Neural cell (in vitro differentiated cells): ENCODE measurements at regions not wholly inside any gene's neighbourhood (a gene's known extent, or its start where the extent isn't known, plus 50 kb on each side); places are given as distances from the start of the nearest gene placed in this dataset.

ENCODE experiments used
- H2AFZ ChIP-seq: fragments of 200-600, 300-800 bp; sonication (generic), shearing (Covaris generic); 2 replicates; pipeline ENCODE4 v1.6.0; 2014; ENCODE audit warnings: low read depth, mild to moderate bottlenecking, antibody characterized with exemption, low read length, moderate library complexity
- H3F3A ChIP-seq: fragments of 200-600 bp; shearing (Covaris generic); 2 replicates; pipeline ENCODE4 v1.6.1; 2016; ENCODE audit warnings: mild to moderate bottlenecking, moderate library complexity, mixed read lengths, antibody characterized with exemption, low read length; ENCODE audit not compliant: insufficient read depth, poor library complexity, severe bottlenecking
- H3K27ac ChIP-seq: fragments of 200-600, 300-800 bp; sonication (generic), shearing (Covaris generic); 2 replicates; pipeline ENCODE4 v1.5.1; 2014; ENCODE audit warnings: mild to moderate bottlenecking, low read length, moderate library complexity
- H3K27me3 ChIP-seq: fragments of 300-800, 200-600 bp; sonication (generic), shearing (Covaris generic); 2 replicates; pipeline ENCODE4 v1.6.0; 2014; ENCODE audit warnings: mild to moderate bottlenecking, low read depth, low read length, moderate library complexity; ENCODE audit not compliant: insufficient read depth
- H3K36me3 ChIP-seq: fragments of 300-800, 200-600 bp; sonication (generic), shearing (Covaris generic); 2 replicates; pipeline ENCODE4 v1.5.1; 2014; ENCODE audit warnings: mild to moderate bottlenecking, antibody characterized with exemption, low read length, moderate library complexity; ENCODE audit not compliant: insufficient read depth
- H3K4me2 ChIP-seq: fragments of 300-800, 200-600 bp; sonication (generic), shearing (Covaris generic); 2 replicates; pipeline ENCODE4 v1.6.0; 2014; ENCODE audit warnings: mild to moderate bottlenecking, low read length
- H3K4me3 ChIP-seq: fragments of 300-800, 200-600 bp; sonication (generic), shearing (Covaris generic); 2 replicates; pipeline ENCODE4 v1.5.1; 2014; ENCODE audit warnings: mild to moderate bottlenecking, low read length, moderate library complexity
- H3K79me2 ChIP-seq: fragments of 200-600 bp; shearing (Covaris generic); replicated peaks from 2 replicates; pipeline ENCODE4 v1.6.0; 2014; ENCODE audit warnings: mild to moderate bottlenecking, low read length, moderate library complexity; ENCODE audit not compliant: insufficient read depth
- H3K9ac ChIP-seq: fragments of 300-800, 200-600 bp; sonication (generic), shearing (Covaris generic); 2 replicates; pipeline ENCODE4 v1.6.1; 2016; ENCODE audit warnings: mild to moderate bottlenecking, low read length, mixed read lengths
- H3K9me2 ChIP-seq: fragments of 200-600 bp; shearing (Covaris generic); 2 replicates; pipeline ENCODE4 v1.6.1; 2016; ENCODE audit warnings: mild to moderate bottlenecking, low read length, mixed read lengths; ENCODE audit not compliant: insufficient read depth
- H3K9me3 ChIP-seq: fragments of 200-600, 300-800 bp; sonication (generic), shearing (Covaris generic); 2 replicates; pipeline ENCODE4 v1.6.1; 2016; ENCODE audit warnings: mild to moderate bottlenecking, mixed run types, low read length, moderate library complexity, mixed read lengths
- H4K20me1 ChIP-seq: fragments of 200-600 bp; shearing (Covaris generic); 2 replicates; pipeline ENCODE4 v1.6.1; 2016; ENCODE audit warnings: mild to moderate bottlenecking, mixed run types; ENCODE audit not compliant: insufficient read depth
- EP300 ChIP-seq: fragments of 450-650 bp; conservative IDR thresholded peaks from 2 replicates; pipeline ENCODE4 v1.6.1; 2014; ENCODE audit warnings: antibody characterized with exemption, mild to moderate bottlenecking, moderate library complexity; ENCODE audit not compliant: poor library complexity, severe bottlenecking
- EZH2 ChIP-seq: fragments of 200-600, 300-800 bp; shearing (Covaris generic), sonication (generic); IDR thresholded peaks from 2 replicates; pipeline ENCODE4 v1.6.1; 2014; ENCODE audit warnings: antibody characterized with exemption, low read length, borderline replicate concordance, mild to moderate bottlenecking; ENCODE audit not compliant: insufficient read depth, poor library complexity, severe bottlenecking
- MXI1 ChIP-seq: fragments of 450-650 bp; conservative IDR thresholded peaks from 2 replicates; pipeline ENCODE4 v1.6.1; 2014; ENCODE audit warnings: antibody characterized with exemption, mild to moderate bottlenecking; ENCODE audit not compliant: poor library complexity, severe bottlenecking
- POLR2AphosphoS5 ChIP-seq: IDR thresholded peaks from 2 replicates; pipeline ENCODE4 v1.6.1; 2012
- RAD21 ChIP-seq: fragments of 450-650 bp; conservative IDR thresholded peaks from 2 replicates; pipeline ENCODE4 v1.6.1; 2014; ENCODE audit warnings: antibody characterized with exemption, mild to moderate bottlenecking, moderate library complexity
- SMC3 ChIP-seq: fragments of 450-650 bp; conservative IDR thresholded peaks from 2 replicates; pipeline ENCODE4 v1.6.1; 2014; ENCODE audit warnings: antibody characterized with exemption, mild to moderate bottlenecking, moderate library complexity; ENCODE audit not compliant: poor library complexity
- TAF1 ChIP-seq: IDR thresholded peaks from 2 replicates; pipeline ENCODE4 v1.6.1; 2012; ENCODE audit warnings: low read depth
- TF ChIP-seq, protein P1 (sequence below): fragments of 450-650 bp; IDR thresholded peaks from 2 replicates; pipeline ENCODE4 v1.5.1; 2014; ENCODE audit warnings: antibody characterized with exemption, mild to moderate bottlenecking, moderate library complexity; ENCODE audit not compliant: poor library complexity, severe bottlenecking
- TF ChIP-seq, protein P2 (sequence below): IDR thresholded peaks from 2 replicates; pipeline ENCODE4 v1.6.1; 2012; ENCODE audit warnings: borderline replicate concordance

DNA sequence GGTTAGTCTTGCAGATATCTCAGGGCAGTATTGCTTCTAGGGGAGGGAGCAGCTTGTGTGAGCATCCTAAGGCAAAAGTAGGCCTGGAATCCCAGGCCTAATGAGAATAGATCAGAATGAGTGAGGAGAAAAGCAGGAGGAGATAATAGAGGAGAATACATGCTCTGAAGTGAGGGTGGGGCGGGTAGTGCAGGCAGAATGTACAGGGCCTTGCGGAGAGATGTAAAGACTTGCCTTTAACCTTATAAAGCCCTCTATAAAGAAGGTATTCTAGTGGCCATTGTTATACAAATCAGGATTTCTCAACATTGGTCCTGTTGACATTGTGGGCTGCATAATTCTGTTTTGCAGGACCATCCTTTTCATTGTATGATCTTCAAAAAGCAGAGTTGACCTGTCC is 855.3 kb downstream of the PCDH7 start:
- Histone ChIP-seq H3K9ac (no peak overlapping the region), H3K4me3 (no peak overlapping the region), H3K27me3 (no peaks in the 10 kb centered on the region), H2AFZ (no peak overlapping the region), H3K4me2 (no peak overlapping the region), H3F3A (no peaks in the 10 kb centered on the region), H3K9me2 (no peaks in the 10 kb centered on the region), H3K36me3 (no peaks in the 10 kb centered on the region), H3K27ac (no peak overlapping the region), H4K20me1 (no peaks in the 10 kb centered on the region), H3K79me2 (no peaks in the 10 kb centered on the region), H3K9me3 (no peaks in the 10 kb centered on the region)
- TF ChIP-seq MXI1 (no peak), EZH2 (no peak), POLR2AphosphoS5 (no peak), SMC3 (no peak), TAF1 (no peak), RAD21 (no peak), EP300 (no peak)
- TF ChIP-seq, protein P1, sequence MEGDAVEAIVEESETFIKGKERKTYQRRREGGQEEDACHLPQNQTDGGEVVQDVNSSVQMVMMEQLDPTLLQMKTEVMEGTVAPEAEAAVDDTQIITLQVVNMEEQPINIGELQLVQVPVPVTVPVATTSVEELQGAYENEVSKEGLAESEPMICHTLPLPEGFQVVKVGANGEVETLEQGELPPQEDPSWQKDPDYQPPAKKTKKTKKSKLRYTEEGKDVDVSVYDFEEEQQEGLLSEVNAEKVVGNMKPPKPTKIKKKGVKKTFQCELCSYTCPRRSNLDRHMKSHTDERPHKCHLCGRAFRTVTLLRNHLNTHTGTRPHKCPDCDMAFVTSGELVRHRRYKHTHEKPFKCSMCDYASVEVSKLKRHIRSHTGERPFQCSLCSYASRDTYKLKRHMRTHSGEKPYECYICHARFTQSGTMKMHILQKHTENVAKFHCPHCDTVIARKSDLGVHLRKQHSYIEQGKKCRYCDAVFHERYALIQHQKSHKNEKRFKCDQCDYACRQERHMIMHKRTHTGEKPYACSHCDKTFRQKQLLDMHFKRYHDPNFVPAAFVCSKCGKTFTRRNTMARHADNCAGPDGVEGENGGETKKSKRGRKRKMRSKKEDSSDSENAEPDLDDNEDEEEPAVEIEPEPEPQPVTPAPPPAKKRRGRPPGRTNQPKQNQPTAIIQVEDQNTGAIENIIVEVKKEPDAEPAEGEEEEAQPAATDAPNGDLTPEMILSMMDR = no peak
- TF ChIP-seq, protein P2, sequence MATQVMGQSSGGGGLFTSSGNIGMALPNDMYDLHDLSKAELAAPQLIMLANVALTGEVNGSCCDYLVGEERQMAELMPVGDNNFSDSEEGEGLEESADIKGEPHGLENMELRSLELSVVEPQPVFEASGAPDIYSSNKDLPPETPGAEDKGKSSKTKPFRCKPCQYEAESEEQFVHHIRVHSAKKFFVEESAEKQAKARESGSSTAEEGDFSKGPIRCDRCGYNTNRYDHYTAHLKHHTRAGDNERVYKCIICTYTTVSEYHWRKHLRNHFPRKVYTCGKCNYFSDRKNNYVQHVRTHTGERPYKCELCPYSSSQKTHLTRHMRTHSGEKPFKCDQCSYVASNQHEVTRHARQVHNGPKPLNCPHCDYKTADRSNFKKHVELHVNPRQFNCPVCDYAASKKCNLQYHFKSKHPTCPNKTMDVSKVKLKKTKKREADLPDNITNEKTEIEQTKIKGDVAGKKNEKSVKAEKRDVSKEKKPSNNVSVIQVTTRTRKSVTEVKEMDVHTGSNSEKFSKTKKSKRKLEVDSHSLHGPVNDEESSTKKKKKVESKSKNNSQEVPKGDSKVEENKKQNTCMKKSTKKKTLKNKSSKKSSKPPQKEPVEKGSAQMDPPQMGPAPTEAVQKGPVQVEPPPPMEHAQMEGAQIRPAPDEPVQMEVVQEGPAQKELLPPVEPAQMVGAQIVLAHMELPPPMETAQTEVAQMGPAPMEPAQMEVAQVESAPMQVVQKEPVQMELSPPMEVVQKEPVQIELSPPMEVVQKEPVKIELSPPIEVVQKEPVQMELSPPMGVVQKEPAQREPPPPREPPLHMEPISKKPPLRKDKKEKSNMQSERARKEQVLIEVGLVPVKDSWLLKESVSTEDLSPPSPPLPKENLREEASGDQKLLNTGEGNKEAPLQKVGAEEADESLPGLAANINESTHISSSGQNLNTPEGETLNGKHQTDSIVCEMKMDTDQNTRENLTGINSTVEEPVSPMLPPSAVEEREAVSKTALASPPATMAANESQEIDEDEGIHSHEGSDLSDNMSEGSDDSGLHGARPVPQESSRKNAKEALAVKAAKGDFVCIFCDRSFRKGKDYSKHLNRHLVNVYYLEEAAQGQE = no peak

DNA sequence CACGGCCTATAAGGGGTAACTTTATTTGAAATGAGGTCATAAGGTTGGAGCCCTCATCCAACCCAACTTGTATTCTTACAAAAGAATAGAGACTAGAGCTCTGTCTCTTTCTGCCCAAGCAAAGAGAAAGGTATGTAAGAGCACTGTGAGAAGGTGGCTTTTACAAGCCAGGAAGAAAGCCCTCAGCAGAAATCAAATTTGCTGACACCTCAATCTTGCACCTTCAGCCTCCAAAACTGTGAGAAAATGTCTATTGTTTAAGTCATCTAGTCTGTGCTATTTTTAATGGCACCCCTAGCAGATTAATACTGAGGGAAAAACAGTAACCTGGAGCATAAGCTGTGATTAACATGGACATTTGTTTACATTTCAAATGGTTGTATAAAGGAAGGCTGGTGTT is 860.7 kb downstream of the PCDH7 start:
- H2AFZ ChIP-seq = no peak overlapping the region
- no peaks in the 10 kb centered on the region for H3F3A ChIP-seq
- no peaks in the 10 kb centered on the region for H3K9me3 ChIP-seq
- no peaks in the 10 kb centered on the region for H3K27me3 ChIP-seq
- no peaks in the 10 kb centered on the region for H3K36me3 ChIP-seq
- no peaks in the 10 kb centered on the region for H3K79me2 ChIP-seq
- no peak overlapping the region for H3K27ac ChIP-seq
- TF ChIP-seq, protein P2 = no peak
- TF ChIP-seq EZH2 (no peak), EP300 (no peak), RAD21 (no peak)
- TF ChIP-seq, protein P1 = no peak
- H3K4me2 ChIP-seq = no peak overlapping the region
- no peak overlapping the region for H3K4me3 ChIP-seq
- no peaks in the 10 kb centered on the region for H4K20me1 ChIP-seq
- no peak overlapping the region for H3K9ac ChIP-seq
- H3K9me2 ChIP-seq = no peaks in the 10 kb centered on the region
